Superior temporal gyrus (tissue), 1 donor: ENCODE measurements at regions not wholly inside any gene's neighbourhood (a gene's known extent, or its start where the extent isn't known, plus 50 kb on each side); places are given as distances from the start of the nearest gene placed in this dataset.

Source experiments
- DNase-seq: peaks from one replicate; pipeline ENCODE4 v3.0.0-alpha.2; 2016; ENCODE audit errors: extremely low spot score

DNA sequence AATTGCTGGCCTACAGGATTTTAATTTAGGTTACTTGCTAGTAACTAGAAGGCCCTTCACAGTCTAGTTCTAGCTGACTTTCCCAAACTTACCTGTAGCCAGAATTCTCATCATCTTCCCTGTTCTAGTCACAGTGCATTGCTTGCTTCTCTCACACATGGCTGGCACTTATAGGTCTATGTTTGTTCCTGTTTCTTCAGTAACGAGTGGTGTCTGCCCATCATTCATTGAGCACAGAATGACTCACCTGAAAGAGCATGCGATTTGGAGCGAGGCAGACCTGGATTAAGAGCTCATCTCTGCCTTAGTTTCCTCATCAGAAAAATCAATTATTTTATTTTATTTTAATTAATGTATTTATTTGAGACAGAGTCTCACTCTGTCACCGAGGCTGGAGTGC lies 201.7 kb upstream of the ANK2 start:
- no peak for DNase-seq

DNA sequence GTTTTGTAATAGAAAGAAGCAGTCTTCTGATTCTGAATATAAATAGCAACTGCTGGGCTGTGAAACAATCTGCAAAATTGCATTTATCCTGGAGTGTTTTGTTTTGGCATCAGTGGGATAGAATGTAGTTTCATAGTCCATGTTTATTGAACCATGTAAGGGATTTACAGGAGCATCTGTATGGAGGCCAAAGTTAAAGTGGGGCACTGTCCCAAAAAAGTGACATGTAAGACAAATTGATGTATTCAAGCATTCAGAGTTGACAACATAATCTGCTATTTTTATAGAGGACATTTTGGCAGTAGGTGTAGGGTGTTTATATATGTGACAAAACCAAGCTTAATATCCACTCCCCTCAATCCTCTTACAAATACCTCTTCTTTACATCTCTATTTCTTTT lies 200.5 kb upstream of the ANK2 start:
- DNase-seq, result no peak

DNA sequence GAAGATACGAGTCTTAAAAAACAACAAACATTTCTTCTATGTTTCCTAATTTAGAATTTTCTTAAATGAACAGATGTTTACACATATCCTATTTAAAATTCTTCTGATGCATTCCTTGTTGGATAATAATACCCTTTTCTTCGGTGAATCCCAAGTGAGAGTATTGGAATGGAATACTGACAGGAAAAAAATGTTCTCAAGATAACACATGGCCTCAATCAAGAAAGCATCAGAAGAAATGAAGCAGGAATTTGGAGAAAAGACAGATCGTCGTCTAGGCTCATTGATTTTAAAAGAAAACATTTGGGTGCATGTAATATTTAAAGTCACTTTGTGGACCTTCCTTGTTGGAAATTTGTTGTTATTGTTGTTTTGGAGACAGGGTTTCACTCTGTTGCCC lies 196.9 kb upstream of the ANK2 start:
- DNase-seq, result no peak

DNA sequence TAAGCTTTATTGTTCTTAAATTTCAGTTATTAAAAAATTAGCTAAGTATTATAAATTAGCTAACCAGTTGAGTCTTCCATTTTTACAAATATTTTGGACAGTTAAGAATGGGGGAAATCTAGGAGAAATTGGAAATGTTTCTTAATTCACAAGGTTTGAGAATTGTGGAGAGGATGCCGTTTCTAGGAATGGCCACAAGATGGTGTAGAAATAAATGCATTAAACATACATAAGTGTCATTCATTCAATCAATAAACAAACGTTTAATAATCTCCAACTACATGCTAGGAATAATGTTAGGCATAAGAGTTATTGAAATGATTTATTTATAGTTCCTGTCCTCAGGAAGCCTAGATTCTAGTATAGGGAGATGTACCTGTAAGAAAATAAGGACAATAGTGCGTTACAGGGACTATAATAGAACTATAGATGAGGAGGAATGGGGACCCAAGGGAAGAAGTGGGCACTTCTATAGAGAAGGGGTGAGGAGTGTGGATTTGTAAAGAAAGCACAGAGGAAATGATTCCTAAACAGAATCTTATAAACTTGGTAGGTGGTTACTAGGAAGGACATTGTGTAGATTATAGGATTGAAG lies 195.7 kb upstream of the ANK2 start:
- peak; percentile 81 for DNase-seq

DNA sequence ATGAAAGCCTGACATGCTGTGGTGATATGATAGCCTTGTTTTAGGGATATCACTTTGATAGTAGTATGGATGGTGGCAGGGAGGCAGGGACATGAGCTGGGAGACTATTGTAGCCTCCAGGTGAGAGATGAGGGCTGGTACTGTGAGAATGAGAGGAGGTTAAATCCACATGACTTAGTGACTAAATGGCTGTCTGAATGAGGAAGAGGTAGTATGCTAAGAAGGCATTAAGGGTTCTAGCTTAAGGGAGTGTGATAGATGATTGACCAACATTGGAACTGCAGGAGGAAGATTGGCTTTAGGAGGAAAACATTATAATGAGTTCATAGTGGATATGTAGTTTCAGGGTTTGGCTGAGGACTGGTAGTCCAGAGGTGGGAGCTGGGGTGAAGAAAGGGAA lies 195.0 kb upstream of the ANK2 start:
- peak; percentile 50 for DNase-seq

DNA sequence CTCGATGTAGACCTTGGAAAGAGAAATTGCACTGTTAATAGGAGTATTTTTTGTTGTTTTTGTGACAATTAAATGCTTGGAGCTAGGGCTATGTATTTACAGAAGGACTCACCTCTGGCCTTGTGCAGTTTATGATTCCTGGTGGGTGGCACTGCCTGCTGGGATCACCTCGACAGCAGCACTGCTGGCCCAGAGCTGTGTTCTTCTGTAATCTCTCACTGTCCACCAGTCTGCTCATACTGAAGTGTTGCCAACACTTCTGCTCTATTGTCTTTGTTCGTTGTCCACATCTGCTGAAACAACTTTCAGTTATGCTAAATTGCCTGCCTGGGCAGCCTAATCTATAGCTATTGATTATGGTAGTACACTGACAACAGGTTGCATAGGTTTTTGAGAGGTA lies 194.4 kb upstream of the ANK2 start:
- peak; percentile 87 for DNase-seq

DNA sequence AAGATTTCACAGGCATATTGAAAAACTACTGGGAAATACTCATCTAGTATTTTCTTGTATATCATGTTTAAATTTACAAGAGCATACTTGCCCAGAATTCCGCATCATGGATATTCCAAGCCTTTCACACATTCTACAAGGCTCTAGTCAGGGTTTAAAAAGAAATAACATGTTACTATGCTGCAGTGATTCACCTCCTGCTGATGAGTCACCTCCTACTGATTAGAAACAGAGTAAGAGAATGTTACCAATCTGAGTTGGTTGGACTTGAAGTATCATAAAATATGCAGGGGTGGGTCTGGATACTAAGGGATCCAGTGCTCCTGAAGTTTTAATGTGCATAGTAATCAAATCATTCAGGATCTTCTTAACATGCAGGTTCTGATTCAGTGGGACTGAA lies 192.0 kb upstream of the ANK2 start:
- DNase-seq, result peak; percentile 65

DNA sequence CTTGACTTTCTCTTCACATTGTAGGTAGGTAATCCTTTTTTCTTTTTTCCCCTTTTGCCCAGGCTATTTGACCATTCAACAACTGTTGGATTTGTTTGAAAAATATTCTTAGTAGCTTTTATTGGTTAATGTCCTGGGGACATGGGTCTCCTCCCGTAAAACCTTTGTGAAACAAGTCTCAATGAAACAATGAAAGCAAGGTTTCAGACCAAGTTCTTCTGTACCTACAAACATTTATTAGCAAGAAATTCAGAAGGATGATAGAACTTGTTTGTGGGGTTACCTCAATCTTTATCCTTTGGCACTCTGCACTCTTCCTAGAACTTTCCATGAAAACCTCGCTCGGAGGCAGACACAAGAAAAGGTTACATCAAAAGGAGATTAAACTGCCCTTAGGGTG lies 190.7 kb upstream of the ANK2 start:
- peak; percentile 60 for DNase-seq

DNA sequence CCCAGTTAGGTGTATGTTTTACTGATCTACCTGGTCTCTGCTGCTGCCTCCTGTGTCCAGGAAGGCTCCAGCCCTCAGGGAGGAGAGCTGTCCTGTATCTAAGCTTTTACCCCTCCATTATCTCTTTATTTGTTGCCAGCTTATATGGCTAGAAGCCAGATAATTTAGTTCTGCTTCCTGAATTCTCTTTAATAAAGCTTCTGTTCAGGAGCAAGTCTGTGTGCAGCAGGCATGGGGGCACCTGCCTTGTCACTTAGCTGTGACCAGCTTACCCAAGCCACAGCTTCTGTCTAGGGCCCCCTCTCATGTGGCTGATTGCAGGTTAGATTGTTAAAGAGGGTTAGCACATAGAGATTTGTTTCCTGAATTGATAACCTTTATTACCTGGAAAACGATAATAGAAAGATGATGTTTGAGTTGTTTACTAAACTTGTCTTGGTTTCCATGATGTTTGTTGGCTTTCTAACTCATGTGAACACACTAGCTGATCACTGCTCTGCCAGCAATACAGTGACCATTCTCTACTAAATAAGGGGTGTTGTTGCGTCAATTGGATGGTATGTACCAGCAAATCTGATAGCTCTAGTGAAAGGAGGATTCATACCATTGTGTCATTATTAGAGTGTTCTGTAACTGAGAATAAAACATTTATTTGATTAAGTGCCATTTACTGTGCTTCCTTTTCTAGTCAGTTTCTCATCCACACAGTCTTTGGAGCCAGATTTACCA lies 189.8 kb upstream of the ANK2 start:
- DNase-seq, result peak; percentile 73

DNA sequence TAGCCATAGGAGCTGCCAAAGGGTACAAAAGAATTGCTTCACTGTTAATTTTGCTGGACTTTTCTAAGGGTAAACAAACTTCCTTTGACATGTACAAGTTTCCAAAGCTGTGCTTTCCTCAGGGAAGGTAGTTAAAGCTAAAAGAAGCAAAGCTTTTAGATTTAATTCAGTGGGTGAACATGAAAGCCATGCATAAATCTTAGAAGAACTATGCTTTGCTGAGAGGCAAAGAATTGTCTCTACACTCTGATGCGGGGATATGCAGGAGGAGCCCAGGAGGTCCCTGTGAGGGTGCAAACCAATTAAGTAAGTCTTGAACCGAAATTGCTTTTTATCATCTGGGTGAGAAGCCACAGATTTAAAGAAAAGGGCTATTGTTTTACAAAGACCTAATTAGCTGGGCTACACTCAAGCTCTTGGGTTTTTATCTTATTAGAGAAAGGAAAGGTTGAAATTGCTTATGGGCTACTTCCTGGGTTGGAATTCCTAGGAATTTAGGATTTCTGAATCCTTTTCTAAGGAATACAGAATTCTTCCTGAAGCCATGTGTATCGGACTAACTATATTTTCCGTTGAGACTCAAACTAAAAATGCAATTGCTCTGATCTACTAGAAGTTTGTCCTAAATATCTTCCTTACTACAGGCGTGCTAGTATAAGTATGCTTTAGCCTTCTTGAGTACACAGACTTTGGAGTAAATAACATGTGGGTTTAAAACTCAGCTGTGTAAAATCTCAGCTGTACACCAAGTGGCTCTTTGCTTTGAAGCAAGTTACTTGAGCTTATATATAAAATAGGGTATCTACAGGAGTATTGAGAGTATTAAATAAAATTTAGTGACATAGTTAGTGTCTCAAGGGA lies 188.4 kb upstream of the ANK2 start:
- peak; percentile 84 for DNase-seq

DNA sequence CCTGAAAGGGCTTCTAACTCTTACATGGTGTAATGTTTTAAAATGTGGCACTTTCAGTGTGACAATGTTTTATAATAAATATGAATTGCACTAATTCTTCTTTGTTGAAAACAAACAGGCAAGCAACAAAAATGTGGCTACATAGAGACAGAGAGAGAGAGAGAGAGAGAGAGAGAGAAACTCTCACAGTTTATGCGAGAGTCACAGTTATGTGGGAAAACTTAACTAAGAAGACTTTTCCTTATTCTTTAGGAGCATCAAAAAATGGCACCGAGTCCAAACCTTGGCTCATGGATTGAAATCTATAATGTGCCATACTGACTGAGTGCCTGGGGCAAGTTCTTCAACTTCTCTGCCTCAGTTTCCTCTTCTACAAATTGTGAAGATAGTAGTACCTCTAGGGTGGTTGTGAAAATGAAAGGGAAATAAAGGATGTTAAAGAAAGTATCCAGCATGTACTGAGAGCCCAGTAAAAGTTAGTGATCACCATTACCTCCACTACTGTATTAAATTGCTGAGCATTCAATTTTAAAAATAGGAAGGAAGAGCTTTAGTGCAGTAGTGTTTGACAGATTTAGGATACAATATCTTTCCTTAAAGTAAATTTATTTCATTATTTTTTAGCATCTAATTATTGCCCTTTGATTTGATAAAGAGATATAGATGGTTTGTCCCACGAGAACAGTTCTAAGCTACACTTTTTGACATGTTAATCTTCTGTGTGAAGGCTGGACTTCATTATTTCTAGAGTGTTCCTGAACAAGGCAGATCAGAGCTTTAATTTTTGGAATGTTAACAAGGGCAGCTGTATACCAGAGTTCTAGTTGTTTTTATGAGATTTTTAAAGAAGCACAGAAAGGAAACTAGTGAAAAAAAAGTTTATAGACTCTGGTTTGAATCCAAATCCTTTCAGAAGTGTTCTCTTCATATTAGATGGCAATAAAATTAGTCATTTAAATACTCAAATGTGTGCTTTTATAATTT lies 187.5 kb upstream of the ANK2 start:
- DNase-seq, result peak; percentile 75

DNA sequence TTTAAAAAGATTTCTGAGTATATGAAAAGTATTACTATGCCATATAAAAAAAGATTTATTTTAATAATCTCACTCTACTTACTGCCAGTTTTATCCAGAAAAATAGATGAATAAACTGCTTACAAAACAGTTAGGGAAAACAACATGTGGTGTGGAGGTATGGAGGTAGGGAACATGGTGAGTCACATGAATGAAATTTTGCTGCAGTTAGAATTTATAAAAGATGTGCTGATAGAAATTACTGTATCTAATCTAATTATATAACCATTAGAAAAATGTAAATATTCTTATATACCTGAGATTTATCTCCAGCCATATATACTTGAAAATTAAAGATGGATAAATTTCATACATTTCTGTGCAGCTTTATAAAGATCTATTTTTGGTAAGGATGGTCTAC lies 184.0 kb upstream of the ANK2 start:
- DNase-seq, result peak; percentile 42

DNA sequence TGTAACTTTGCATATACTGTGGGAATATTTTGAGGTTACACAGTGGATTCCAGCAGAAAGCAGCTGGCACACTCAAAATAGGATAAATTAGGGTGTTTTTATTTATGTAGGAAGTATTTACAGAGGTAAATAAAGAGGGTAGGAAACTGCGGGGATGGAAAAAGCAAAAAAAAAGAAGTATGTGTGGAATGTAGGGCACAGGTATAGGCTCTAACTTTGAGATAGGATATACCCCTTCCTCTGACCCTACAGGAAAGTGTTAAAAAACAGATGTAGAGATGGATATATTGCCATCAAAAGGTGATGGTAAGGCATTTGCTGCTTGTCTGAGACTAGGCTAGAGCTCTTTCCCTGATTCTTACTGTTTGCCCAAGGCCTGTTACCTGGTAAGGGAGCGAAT lies 173.1 kb upstream of the ANK2 start:
- DNase-seq, result no peak

DNA sequence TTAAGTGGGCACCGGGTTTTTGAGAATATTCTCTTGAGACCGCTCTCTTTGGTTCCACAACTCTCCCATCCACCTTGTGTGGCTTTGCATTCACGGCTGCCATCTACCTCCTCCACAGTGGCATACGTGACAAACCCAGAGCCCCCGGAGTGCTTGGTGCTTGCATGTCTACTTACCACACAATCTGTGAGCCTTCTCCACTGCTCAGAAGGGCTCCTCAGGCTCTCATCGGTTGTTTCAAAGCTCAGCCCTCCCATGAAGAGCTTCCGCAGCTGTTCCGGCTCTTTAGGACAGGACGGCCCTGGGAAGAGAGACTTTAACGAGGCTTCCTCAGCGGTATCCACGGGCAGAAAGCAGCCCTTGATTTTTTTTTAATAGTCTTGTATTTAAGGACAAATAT lies 167.6 kb upstream of the ANK2 start:
- DNase-seq, result peak; percentile 77

DNA sequence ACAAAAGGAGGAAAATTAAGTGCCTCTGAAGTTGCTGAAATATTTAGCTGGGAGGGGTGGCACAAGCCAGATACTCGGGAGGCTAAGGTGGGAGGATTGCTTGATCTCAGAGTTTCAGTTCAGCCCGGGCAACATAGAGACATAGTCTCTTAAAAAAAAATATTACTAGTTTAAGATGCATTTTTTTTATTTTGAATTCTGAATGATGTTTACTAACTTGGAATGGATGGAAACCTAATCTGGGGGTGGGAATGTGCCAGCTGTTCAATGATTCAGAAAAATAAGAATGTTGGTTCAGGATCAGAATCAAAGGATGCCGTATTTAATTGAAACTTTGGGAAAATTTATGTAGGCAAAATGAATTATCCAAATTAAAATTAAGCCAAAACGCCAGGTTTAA lies 167.2 kb upstream of the ANK2 start:
- peak; percentile 60 for DNase-seq

DNA sequence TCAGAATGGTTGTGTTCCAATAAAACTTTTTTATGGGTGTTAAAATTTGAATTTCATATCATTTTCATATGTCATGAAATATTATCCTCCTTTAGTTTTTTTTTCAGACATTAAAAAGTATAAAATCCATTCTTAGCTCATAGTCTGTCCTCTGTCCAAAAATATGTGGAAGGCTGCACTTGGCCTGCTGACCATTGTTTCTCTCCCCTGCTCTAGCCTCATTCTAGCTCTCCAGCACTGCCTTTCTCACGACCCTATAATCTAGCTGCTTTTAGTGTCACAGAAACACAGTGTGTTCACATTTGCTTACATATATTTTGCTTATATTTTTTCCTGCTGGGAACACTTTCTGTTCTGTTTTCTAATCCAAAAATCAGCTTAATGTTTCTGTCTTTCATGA lies 165.0 kb upstream of the ANK2 start:
- DNase-seq, result peak; percentile 72

DNA sequence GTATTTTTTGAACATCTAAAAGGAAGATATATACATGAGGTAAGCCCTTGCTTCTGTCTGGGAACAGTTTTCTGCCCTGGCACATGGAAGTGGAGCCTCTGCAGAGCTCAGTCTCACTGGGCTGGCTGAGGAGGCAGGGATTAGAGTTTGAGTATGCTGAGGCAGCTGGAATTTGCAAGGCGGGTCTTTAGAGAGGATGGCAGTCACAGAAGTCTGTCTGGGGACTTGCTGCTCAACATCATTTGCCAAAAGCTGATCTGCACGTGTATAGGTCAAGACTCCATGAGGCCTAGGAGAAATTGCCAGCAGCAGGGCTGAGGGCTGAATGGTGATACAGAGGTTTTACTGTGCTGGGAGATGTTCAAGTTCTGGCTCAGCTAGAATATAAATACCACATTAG lies 163.6 kb upstream of the ANK2 start:
- no peak for DNase-seq

DNA sequence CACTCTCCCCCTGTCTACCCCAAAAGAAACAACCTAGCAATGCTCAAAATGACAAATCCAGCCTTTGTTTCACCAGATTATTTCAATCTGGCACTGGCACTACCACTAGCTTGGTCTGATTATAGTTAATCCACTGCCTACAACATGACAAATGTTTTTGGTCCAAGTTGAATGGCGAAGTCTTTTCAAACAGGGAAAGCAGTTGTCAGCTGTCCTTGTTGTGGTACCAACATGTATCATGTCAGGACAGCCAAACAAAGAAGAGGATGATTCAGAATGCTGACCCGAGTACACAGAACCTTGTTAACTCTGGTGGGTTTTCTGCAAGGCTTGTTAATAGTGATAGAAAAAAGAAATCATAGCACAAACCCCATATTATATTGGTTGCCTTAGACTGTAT lies 160.8 kb upstream of the ANK2 start:
- DNase-seq, result peak; percentile 94

DNA sequence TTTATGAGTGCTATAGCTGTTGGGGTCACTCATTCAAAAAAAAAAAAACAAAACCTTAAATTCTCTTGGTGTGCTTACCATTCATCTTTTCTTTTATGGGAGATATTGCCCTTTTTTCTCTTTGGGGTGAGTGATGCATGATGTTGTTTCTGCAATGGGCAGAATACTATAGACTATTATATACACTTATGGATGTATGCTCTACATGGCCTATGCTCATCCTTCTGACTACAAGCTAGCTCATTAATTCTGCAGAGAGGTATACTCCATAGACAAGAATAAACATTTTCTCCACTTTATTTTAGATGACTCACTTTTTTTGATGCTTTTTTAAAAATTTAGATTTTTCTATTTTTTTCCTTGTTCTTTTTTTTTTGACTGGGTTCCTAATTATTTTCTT lies 160.3 kb upstream of the ANK2 start:
- peak; percentile 79 for DNase-seq

DNA sequence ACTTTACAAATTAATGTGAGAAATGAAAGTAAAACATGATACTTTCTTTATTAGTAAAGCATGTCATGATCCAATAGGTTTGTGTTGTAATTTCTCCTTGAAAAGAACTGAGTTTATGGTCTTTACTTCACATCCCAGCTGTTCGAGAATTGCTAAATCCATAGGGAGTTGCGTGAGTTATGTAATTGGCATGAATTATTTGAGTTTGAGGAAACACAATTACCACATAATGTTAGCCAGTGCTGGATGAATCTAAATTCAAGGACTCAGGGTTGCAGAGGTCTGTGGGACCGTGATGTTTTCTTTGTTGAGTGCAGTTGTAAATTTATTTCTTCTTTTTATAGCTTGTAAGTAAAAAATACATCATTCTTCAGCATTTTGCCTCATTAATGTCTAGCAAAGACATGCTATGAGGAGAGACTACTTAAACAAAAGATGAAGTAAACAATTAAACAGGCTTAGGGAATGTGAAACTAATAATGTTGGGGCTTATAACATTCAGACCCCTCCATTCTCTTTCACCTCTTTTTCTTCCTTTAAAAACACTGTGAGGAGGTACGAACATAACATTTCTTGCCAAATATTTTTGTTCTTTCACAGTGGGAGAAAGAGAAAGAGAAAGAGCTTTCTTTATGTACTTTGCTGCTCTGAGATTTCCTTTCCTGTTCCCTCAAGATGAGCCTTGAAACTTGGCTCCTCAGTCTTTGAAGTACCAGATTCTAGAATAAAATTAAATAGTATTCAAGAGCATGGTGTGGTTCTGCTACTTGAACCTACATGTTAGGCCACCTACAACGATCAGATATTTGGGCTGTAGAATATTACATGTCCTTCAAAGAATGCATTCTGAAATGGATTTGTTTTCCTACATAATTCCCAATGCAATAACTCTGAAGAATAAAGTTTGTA lies 159.6 kb upstream of the ANK2 start:
- peak; percentile 86 for DNase-seq

DNA sequence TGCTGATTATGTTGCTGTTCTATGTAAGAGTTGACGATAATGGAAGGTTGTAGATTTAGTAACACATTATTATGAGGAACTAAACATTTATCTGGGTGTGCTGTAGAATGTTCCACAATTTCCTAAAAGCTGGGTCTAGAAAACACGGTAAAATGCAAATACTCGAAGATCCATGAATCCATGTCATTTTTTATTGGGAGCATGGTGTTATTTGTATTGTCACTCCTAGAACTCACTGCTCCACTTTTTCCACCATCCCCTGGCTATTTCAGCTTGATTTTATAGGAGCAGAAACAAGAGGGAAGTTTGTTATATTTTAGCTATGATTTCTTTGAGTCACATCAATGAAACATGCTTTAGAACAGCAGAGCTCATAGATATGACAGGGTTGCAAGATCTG lies 155.0 kb upstream of the ANK2 start:
- no peak for DNase-seq
